Upper lobe of right lung (tissue), 1 donor: ENCODE measurements at regions not wholly inside any gene's neighbourhood (a gene's known extent, or its start where the extent isn't known, plus 50 kb on each side); places are given as distances from the start of the nearest gene placed in this dataset.
A peak's percentile ranks its signal among the peaks of the same experiment; 100 is the strongest.

Experiments
- ATAC-seq: fragments of 200-7000 bp; cut with Tn5 transposase; one replicate; pipeline ENCODE4 v1.9.1; 2020; ENCODE audit warnings: mild to moderate bottlenecking, moderate library complexity
- DNase-seq: peaks from one replicate; pipeline ENCODE4 v3.0.0-alpha.2; 2020
- H3K27ac ChIP-seq: fragments of 200-600 bp; one replicate; pipeline ENCODE4 v1.8.0; 2022
- H3K27me3 ChIP-seq: fragments of 200-600 bp; one replicate; pipeline ENCODE4 v1.8.0; 2022; ENCODE audit warnings: mild to moderate bottlenecking
- H3K36me3 ChIP-seq: fragments of 200-600 bp; one replicate; pipeline ENCODE4 v1.8.0; 2022
- H3K4me1 ChIP-seq: fragments of 200-600 bp; one replicate; pipeline ENCODE4 v1.8.0; 2022
- H3K4me3 ChIP-seq: fragments of 200-600 bp; one replicate; pipeline ENCODE4 v1.8.0; 2022; ENCODE audit warnings: mild to moderate bottlenecking
- H3K9me3 ChIP-seq: fragments of 200-600 bp; one replicate; pipeline ENCODE4 v1.8.0; 2022
- CTCF ChIP-seq: fragments of 200-600 bp; IDR thresholded peaks from one replicate; pipeline ENCODE4 v1.8.0; 2022; ENCODE audit warnings: antibody characterized with exemption
- intact Hi-C: fragments of 100-400 bp; cut with DNase I; formaldehyde crosslinking; loops from one replicate; pipeline ENCODE4 v1.11.0; 2022
- donor health status: DM: no; HTN: yes; CAD: no; lungs with severe emphysema.

GRCh38 chr15:66621491-66622467 is 56.0 kb upstream of the LCTL start:
- intact Hi-C loops = no loop called here
- no peaks in the 10 kb centered on the region for H3K36me3 ChIP-seq
- H3K4me1 ChIP-seq = peaks cover 36% of the 10 kb centered on the region
- H3K27ac ChIP-seq = peak overlapping the region; percentile 51
- H3K4me3 ChIP-seq = peak overlapping the region; percentile 34
- no peak for DNase-seq
- H3K9me3 ChIP-seq = no peaks in the 10 kb centered on the region
- no peak for TF ChIP-seq CTCF
- ATAC-seq = peak; percentile 35
- no peaks in the 10 kb centered on the region for H3K27me3 ChIP-seq

- Histone ChIP-seq H3K27ac (peak overlapping the region; percentile 51), H3K27me3 (no peaks in the 10 kb centered on the region), H3K4me1 (peaks cover 28% of the 10 kb centered on the region), H3K9me3 (no peaks in the 10 kb centered on the region), H3K4me3 (no peak overlapping the region), H3K36me3 (no peaks in the 10 kb centered on the region)
- no peak for ATAC-seq
- intact Hi-C loops = no loop called here
- TF ChIP-seq CTCF = no peak
- no peak for DNase-seq
Observed at GRCh38 chr15:66622591-66623022, 56.8 kb upstream of the LCTL start.

- no peaks in the 10 kb centered on the region for H3K9me3 ChIP-seq
- DNase-seq (no peak), ATAC-seq (no peak)
- H3K4me1 ChIP-seq = peaks cover 16% of the 10 kb centered on the region
- no peak overlapping the region for H3K4me3 ChIP-seq
- no peak for TF ChIP-seq CTCF
- H3K27ac ChIP-seq = no peak overlapping the region
- no peaks in the 10 kb centered on the region for H3K36me3 ChIP-seq
- intact Hi-C loops = no loop called here
- H3K27me3 ChIP-seq = no peaks in the 10 kb centered on the region
Observed at GRCh38 chr15:66623801-66624453, 58.1 kb upstream of the LCTL start.

GRCh38 chr15:66625531-66625930 is 59.7 kb upstream of the LCTL start:
- ATAC-seq (no peak), DNase-seq (no peak)
- Histone ChIP-seq H3K9me3 (no peaks in the 10 kb centered on the region), H3K27me3 (no peaks in the 10 kb centered on the region), H3K4me3 (no peak overlapping the region), H3K36me3 (no peaks in the 10 kb centered on the region), H3K4me1 (peaks cover 15% of the 10 kb centered on the region), H3K27ac (no peak overlapping the region)
- intact Hi-C loops = no loop called here
- no peak for TF ChIP-seq CTCF

GRCh38 chr15:66625974-66626373 is 60.2 kb upstream of the LCTL start:
- no peak for DNase-seq

More at GRCh38 chr15:66625974-66626373, 60.2 kb upstream of the LCTL start:
- Histone ChIP-seq H3K27ac (no peak overlapping the region), H3K36me3 (no peaks in the 10 kb centered on the region), H3K27me3 (no peaks in the 10 kb centered on the region), H3K4me3 (no peak overlapping the region), H3K4me1 (peaks cover 15% of the 10 kb centered on the region), H3K9me3 (no peaks in the 10 kb centered on the region)
- intact Hi-C loops = no loop called here
- no peak for TF ChIP-seq CTCF
- ATAC-seq = no peak
